IPS DF 19.7 (cell line): ENCODE measurements at regions not wholly inside any gene's neighbourhood (a gene's known extent, or its start where the extent isn't known, plus 50 kb on each side); places are given as distances from the start of the nearest gene placed in this dataset.
"Not testable (repeated sequence)": the region's sequence is repeated elsewhere in the genome, so short reads cannot be mapped to it uniquely, and the experiment has no call there.

Experiments used
- DNase-seq: peaks from one replicate; pipeline ENCODE4 v3.0.0-alpha.2; 2013; ENCODE audit warnings: low read depth, low spot score

- no peak for DNase-seq
Observed at GRCh38 chr10:61271127-61271780, 181.9 kb downstream of the TMEM26 start.

DNA sequence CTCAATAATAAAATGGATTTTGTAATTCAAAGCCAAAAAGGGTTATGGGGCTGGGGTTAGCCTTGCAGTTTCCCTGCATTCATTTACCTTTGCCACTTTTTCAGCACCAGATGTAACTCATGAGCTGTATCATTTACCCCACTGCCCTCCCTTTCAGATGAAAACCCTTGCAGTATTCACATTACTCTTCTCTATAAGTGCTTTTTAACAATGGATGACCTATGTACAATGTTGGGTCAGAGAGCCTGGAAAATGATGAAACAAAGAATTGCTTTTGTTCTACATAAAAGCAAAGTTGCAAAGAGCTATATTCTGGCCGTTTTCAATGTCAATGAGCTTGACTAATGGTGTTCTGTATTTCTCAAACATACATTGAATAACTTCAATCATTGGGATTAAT, 189.7 kb downstream of the TMEM26 start:
- DNase-seq: no peak

- no peak for DNase-seq
Observed at GRCh38 chr10:61262486-61263261, 190.5 kb downstream of the TMEM26 start.

- DNase-seq: no peak
Observed at GRCh38 chr10:61257956-61258496, 195.2 kb downstream of the TMEM26 start.

GRCh38 chr10:61257136-61257535, 196.0 kb downstream of the TMEM26 start:
- no peak for DNase-seq

GRCh38 chr10:61252326-61252725, 200.9 kb downstream of the TMEM26 start:
- DNase-seq: not testable (repeated sequence)

GRCh38 chr10:61251089-61251488, 202.1 kb downstream of the TMEM26 start:
- DNase-seq: no peak

- no peak for DNase-seq
Observed at GRCh38 chr10:61250131-61250530, 203.1 kb downstream of the TMEM26 start.

DNA sequence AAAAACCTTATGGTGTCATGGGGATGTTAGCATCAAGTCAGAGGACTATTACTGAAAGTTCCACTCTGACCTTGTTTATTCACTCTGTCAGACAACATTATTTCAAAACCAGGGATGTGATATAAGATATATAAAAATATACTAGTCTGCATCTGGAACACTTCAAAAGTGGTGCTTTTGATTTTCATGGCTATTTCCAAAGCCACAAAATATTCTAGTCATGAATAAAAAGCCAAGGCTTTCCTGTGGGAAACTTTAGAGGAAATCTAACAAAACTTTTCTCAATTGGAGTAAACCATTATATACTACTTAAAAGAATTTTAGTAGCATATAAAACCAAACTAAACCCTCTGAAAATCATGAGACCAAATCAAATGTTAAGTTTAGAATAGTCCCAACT, 205.2 kb downstream of the TMEM26 start:
- no peak for DNase-seq

GRCh38 chr10:61244261-61244775, 208.9 kb downstream of the TMEM26 start:
- DNase-seq: no peak

DNA sequence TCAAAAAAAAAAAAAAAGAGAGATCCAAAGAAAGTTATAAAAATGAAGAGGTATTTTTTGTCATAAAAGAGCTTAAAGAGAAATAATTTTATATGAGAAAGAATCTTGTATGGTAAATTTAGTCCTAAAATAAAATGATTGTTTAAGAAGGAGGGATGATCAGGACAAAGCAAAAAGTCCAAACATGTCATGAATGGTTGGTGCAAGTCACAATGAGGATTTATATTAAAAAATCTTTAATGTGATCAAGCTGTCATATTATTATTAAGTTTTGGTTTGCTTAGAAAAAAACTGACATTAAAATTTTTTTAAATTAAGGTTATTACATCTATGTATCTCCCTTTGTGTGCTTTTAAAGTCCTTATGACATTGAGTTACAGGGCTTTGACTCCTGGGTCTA, 220.4 kb downstream of the TMEM26 start:
- DNase-seq: no peak

DNA sequence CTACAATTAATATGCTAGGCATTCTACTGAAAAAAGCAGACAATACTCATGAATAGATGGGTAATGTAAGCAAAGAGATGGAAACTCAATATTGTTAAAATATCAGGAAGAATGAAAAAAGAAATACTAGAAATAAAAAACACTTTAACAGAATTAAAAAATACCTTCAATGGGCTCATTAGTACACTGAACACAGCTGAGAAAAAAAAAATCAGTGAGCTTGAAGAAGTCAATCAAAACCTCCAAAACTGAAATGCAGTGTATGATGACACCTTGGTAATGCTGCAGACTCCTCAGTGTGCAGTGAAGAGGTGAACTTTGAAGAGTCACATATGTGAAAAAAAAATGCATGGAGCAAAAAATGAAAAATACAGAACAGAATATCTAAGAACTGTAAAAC, 227.2 kb downstream of the TMEM26 start:
- no peak for DNase-seq

GRCh38 chr10:61223576-61223975, 229.6 kb downstream of the TMEM26 start:
- no peak for DNase-seq

DNA sequence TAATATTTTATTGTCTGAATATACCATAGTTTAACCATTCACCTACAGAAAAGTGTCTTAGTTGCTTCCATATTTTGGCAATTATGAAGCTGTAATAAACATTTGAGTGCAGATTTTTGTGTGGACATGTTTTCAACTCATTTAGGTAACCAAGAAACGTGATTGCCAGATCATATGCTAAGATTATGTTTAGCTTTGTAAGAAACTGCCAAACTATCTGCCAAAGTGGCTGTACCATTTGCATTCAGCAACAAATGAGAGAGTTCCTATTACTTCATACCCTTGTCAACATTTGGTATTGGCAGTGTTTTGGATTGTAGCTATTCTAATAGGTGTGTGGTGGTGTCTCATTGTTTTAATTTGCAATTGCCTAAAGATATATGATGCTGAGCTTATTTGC, 233.5 kb downstream of the TMEM26 start:
- no peak for DNase-seq

DNA sequence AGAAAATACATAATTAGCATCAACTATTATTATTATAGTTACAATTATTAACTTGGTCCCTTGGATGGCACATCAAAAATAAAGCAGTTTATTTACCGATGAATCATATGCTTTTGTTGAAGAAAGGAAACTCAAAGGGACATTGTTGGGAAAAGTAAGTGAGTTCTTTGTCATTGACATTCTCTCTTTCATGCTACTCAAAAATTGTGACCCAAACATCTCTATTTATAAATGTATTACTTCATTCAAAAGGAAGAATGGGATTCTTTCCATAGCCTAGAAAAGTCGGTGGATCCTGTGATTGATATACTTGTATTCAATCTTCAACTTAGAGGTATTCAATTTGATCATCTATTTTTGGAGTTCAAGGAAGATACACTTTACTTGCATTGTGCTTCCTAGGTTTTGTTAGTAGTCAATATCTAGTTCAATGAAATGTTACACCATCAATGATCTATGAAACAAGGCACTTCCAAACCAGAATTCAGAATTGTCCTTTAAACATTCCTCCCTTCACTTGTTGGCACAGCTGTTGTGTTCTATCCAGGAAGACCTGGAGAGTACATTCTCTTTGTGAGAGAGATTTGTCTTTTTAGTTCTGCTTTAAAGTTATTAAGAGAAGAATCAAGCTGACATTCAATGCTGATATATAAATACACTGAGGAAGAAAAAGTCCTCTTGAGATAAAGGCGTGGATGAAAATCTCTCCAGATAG, 235.2 kb downstream of the TMEM26 start:
- DNase-seq: no peak

DNA sequence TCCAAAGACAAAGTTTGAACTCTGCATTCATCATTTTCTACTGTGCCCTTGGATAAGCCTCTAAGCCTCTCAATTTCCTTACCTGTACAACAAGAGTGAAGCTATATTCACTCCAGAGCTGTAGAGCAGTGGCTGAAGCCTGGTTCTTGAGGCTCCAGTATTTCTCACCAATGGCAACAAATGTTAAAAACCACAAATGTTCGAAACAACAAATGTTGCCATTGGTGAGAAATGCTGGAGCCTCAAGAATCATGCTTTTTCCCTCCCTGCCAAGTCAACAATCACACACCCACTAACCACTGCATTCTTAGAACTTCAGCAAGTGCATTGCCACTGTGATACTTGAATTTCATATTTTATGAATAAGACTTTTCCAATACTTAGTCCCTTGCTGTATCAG, 237.9 kb downstream of the TMEM26 start:
- no peak for DNase-seq

GRCh38 chr10:61211468-61211867, 241.7 kb downstream of the TMEM26 start:
- no peak for DNase-seq

DNA sequence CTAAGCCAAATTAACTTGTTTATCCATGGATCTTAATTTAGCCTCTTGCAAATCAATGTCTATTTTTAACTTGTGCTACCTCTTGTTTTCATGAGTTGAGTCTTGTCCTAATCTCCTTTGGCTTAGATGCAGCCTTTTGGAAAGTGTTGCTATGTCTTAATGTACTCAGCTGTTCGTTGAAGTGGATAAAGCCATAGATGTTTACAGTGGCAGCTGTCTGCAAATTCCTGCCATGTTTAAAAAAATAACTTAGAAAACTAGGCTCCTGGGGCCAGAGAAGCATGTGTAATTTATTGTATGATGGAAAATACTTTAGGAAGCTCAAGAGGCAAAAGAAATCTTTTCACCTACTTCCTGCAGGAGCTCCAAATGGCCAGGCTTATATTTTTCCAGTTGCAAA, 253.1 kb upstream of the RHOBTB1 start:
- DNase-seq: no peak

GRCh38 chr10:61195211-61195610, 251.2 kb upstream of the RHOBTB1 start:
- DNase-seq: no peak

- DNase-seq: not testable (repeated sequence)
Observed at GRCh38 chr10:61192589-61192988, 248.6 kb upstream of the RHOBTB1 start.

GRCh38 chr10:61192042-61192441, 248.1 kb upstream of the RHOBTB1 start:
- no peak for DNase-seq

- DNase-seq: no peak
Observed at GRCh38 chr10:61189912-61190311, 245.9 kb upstream of the RHOBTB1 start.
